SHP77 treated with DMSO at 0.1 percent for 48 hours (cell line): ENCODE measurements at regions not wholly inside any gene's neighbourhood (a gene's known extent, or its start where the extent isn't known, plus 50 kb on each side); places are given as distances from the start of the nearest gene placed in this dataset.
"Not testable (repeated sequence)": the region's sequence is repeated elsewhere in the genome, so short reads cannot be mapped to it uniquely, and the experiment has no call there.

Source experiments
- DNase-seq: peaks from one replicate; lab custom pipeline; 2025; lab: John Stamatoyannopoulos, UW

DNA sequence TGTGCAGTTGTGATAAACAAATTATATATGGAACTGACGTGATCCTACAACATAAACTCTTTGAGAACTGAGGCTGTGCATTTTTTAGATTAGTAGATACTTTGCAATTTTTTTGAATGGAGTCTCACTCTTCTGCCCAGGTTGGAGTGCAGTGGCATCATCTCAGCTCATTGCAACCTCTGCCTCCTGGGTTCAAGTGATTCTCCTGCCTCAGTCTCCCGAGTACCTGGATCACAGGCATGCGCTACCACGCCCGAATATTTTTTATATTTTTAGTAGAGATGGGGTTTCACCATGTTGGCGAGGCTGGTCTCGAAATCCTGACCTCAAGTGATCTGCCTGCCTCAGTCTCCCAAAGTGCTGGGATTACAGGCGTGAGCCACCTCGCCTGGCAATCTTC is 145.9 kb downstream of the POTEH start:
- DNase-seq, result not testable (repeated sequence)

- DNase-seq, result not testable (repeated sequence)
Observed at GRCh38 chr22:15849772-15850171, 159.9 kb downstream of the POTEH start.

DNA sequence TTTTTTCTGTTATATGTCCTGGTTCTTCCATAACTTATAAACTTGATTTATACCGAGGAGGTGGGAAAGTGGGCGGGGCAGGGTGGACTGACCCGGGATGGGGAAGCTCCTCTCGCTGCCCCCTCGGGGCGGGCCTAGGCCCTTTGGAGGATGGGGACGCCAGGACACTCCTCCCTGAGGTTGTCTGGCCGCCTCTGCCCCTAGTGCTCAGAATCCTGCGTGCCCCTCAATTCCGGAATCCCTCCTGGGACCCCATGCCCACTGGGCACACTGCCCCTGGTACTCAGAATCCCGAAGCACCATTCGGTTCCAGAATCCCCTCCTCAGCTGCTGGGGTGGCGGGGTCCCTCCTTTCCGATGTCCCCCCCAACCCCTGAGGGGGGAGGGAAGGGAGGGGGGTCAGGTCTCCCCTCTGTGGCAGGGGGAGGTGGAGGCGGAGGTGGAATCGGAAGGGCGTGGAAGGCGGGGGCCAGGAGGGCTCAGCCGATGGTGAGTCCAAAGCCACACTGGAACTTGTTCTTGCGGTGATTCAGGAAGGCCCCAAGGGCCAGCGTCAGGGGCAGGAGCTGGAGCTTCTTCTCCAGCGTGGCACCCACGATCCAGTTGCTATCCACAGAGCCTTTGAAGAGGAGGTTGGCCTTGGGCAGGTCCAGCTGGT is 164.0 kb downstream of the POTEH start:
- not testable (repeated sequence) for DNase-seq

GRCh38 chr22:15854421-15854820 is 164.6 kb downstream of the POTEH start:
- not testable (repeated sequence) for DNase-seq

GRCh38 chr22:15854978-15855377 is 165.2 kb downstream of the POTEH start:
- DNase-seq, result not testable (repeated sequence)

GRCh38 chr22:15880926-15881325 is 191.1 kb downstream of the POTEH start:
- not testable (repeated sequence) for DNase-seq

- DNase-seq, result not testable (repeated sequence)
Observed at GRCh38 chr22:15904326-15904725, 214.5 kb downstream of the POTEH start.

GRCh38 chr22:15911704-15912103 is 221.9 kb downstream of the POTEH start:
- not testable (repeated sequence) for DNase-seq

- not testable (repeated sequence) for DNase-seq
Observed at GRCh38 chr22:15919120-15919519, 229.3 kb downstream of the POTEH start.

DNA sequence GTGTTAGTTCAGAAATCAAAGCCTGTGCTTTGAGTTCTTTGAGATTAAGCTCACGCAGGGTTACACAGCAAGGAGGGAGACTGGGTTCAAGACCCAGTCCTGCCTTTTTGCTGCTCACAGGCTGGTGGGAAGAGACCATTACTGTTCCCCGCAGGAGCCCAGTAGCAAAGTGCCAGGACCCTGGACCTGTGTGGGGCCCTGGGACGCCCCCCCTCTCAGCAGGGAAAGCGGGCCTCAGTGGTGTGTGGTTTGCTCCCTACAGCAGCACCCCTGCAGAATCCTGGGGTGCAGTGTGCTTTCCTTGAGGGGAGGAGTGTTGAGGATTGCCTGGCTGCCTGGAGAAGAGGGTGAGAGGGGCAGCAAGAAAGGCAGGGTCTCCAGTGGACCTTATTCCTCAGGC is 231.1 kb downstream of the POTEH start:
- DNase-seq, result not testable (repeated sequence)

DNA sequence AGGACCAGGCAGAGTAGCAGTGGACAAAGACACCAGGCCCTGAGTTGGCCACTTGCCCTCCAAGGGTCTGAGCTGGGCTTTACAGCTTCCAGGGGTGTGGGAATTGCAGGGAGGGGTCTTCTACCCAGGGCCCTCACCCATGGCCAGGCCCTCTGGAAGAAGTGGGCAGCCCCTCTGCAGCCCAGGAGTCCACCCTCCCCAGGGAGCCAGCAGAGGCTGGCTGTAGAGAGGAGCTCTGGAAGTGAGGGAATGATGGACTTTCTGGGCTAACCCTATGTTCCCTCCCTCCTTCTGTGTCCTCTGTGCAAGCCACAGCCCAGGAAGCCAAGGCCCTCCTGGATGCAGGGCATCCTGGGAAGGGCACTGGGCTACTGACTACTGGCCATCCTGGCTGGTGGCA is 232.3 kb downstream of the POTEH start:
- DNase-seq, result not testable (repeated sequence)

- not testable (repeated sequence) for DNase-seq
Observed at GRCh38 chr22:15922666-15923065, 232.8 kb downstream of the POTEH start.

- not testable (repeated sequence) for DNase-seq
Observed at GRCh38 chr22:15924820-15925219, 235.0 kb downstream of the POTEH start.

- DNase-seq, result not testable (repeated sequence)
Observed at GRCh38 chr22:15927172-15927571, 237.3 kb downstream of the POTEH start.
